KMS-11 (cell line): ENCODE measurements at regions not wholly inside any gene's neighbourhood (a gene's known extent, or its start where the extent isn't known, plus 50 kb on each side); places are given as distances from the start of the nearest gene placed in this dataset.

Source experiments
- H2AFZ ChIP-seq: fragments of 200-600 bp; sonication (generic); 2 replicates; pipeline ENCODE4 v1.6.1; 2016; ENCODE audit warnings: antibody characterized with exemption, mixed run types, low read depth
- H3K27ac ChIP-seq: fragments of 200-600 bp; sonication (generic); 2 replicates; pipeline ENCODE4 v1.6.1; 2016; ENCODE audit warnings: mild to moderate bottlenecking, mixed run types
- H3K27me3 ChIP-seq: fragments of 200-600 bp; sonication (generic); 2 replicates; pipeline ENCODE4 v1.6.1; 2017; ENCODE audit warnings: mild to moderate bottlenecking, low read depth, mixed run types, moderate library complexity; ENCODE audit not compliant: insufficient read depth
- H3K36me3 ChIP-seq: fragments of 200-600 bp; sonication (generic); 2 replicates; pipeline ENCODE4 v1.6.1; 2017; ENCODE audit warnings: mild to moderate bottlenecking, mixed run types; ENCODE audit not compliant: insufficient read depth
- H3K4me1 ChIP-seq: fragments of 200-600 bp; sonication (generic); 2 replicates; pipeline ENCODE4 v1.6.1; 2016; ENCODE audit warnings: mild to moderate bottlenecking, low read depth, mixed run types; ENCODE audit not compliant: poor library complexity, severe bottlenecking
- H3K4me2 ChIP-seq: fragments of 200-600 bp; sonication (generic); 2 replicates; pipeline ENCODE4 v1.7.0; 2016; ENCODE audit warnings: mild to moderate bottlenecking, mixed run types
- H3K4me3 ChIP-seq: fragments of 200-600 bp; sonication (generic); IDR thresholded peaks from 2 replicates; pipeline ENCODE4 v1.6.1; 2017; ENCODE audit warnings: low read depth, low read length, mixed read lengths; ENCODE audit not compliant: insufficient read depth
- H3K79me2 ChIP-seq: fragments of 200-600 bp; sonication (generic); 2 replicates; pipeline ENCODE4 v1.6.1; 2016; ENCODE audit warnings: low read depth, mixed run types; ENCODE audit not compliant: insufficient read depth
- H3K9ac ChIP-seq: fragments of 200-600 bp; sonication (generic); 2 replicates; pipeline ENCODE4 v1.6.1; 2016; ENCODE audit warnings: mild to moderate bottlenecking, mixed run types
- H4K20me1 ChIP-seq: fragments of 200-600 bp; sonication (generic); 2 replicates; pipeline ENCODE4 v1.6.1; 2016; ENCODE audit warnings: mild to moderate bottlenecking, mixed run types; ENCODE audit not compliant: insufficient read depth
- TF ChIP-seq, protein P1 (sequence below): fragments of 200-600 bp; sonication (generic); conservative IDR thresholded peaks from 2 replicates; pipeline ENCODE4 v1.6.1; 2017; ENCODE audit warnings: low read depth, mild to moderate bottlenecking, antibody characterized with exemption, low read length, moderate library complexity, mixed read lengths

DNA sequence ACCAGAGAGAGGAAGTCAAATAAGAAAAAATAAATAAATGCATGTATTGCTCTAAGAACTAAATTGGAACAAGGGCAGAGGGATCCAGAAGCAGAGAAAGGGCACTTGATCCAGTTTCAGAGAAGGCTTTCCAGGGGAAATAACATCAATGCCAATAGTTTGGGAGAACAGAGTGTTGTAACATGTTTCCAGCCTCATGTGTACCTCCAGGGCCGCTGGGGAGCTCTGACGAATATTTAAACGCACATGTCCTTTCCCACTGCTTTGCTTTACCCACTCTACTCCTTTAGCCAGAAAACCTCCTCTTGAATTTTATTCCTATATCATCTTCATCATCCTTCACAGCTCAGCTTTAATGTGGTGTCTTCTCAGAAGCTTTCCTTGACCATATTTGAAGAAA, 233.7 kb downstream of the ENC1 start:
- Histone ChIP-seq H3K27me3 (no peaks in the 10 kb centered on the region), H3K4me1 (no peaks in the 10 kb centered on the region), H2AFZ (no peak overlapping the region), H3K79me2 (no peaks in the 10 kb centered on the region), H3K4me2 (no peak overlapping the region), H4K20me1 (no peaks in the 10 kb centered on the region), H3K9ac (no peak overlapping the region), H3K27ac (no peak overlapping the region), H3K36me3 (no peaks in the 10 kb centered on the region), H3K4me3 (no peak overlapping the region)
- TF ChIP-seq, protein P1, sequence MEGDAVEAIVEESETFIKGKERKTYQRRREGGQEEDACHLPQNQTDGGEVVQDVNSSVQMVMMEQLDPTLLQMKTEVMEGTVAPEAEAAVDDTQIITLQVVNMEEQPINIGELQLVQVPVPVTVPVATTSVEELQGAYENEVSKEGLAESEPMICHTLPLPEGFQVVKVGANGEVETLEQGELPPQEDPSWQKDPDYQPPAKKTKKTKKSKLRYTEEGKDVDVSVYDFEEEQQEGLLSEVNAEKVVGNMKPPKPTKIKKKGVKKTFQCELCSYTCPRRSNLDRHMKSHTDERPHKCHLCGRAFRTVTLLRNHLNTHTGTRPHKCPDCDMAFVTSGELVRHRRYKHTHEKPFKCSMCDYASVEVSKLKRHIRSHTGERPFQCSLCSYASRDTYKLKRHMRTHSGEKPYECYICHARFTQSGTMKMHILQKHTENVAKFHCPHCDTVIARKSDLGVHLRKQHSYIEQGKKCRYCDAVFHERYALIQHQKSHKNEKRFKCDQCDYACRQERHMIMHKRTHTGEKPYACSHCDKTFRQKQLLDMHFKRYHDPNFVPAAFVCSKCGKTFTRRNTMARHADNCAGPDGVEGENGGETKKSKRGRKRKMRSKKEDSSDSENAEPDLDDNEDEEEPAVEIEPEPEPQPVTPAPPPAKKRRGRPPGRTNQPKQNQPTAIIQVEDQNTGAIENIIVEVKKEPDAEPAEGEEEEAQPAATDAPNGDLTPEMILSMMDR = no peak

DNA sequence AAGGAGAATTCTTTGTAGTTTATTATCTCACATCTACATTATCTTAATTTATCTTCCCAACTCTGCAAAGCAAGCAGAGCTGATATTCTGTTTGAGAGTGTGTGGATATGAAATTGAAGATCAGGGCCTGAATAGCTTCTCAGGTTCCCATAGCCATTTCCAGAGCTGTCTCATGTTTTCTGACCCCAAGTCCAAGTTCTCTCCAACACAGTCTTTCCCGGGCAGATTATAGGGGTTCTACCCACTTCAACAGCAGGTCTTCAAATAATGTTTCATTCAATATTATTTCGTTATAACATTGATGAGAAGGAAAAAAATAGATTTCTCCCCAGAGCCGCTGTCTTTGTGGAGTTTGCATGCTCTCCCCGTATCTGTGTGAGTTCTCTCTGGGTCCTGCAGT, 234.9 kb downstream of the ENC1 start:
- Histone ChIP-seq H3K9ac (no peak overlapping the region), H4K20me1 (no peaks in the 10 kb centered on the region), H3K36me3 (no peaks in the 10 kb centered on the region), H3K4me3 (no peak overlapping the region), H3K4me2 (no peak overlapping the region), H3K27me3 (no peaks in the 10 kb centered on the region), H3K79me2 (no peaks in the 10 kb centered on the region), H3K4me1 (no peaks in the 10 kb centered on the region), H3K27ac (no peak overlapping the region), H2AFZ (no peak overlapping the region)
- TF ChIP-seq, protein P1 = no peak

DNA sequence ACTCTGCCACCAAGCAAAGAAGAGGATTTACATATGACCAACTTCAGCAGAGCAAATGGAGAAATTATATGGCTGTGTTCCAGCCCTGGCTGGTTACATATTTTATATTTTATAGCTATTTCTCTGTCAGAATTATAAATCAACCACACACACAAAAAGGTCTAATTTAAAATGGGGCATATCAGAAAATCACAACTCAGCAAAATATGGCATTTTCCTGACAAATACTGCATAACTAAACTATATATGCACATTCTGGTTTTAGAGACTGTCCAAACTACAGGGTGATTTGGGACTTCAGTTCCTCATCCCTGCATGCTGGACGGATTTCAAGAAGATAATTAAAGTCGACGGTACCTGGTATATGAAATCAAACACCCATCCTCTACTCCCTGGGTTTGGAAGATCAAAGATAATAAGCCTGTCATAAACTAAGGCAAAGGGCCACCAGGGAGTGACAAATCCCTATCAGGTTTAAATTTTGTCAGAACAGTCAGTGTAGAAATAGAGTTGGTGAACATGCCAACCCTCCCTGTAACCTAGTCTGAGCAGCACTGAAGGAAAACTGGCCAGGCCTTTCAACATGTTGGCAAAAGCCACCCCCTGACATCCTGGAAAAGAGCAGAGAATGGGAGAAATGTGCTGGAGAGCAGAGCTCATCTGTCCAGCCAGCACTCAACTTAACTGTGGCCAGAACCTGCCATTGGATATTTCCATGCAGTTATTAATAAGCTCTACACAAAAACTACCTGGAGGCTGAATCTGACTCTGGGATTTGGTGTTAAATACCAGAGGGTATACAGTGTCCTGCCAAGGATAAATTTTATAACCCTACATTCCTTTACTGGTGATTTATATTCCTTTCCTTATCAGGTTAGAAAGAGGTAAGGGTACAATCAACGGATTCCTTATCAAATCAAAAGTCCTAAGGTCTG, 235.7 kb downstream of the ENC1 start:
- no peak overlapping the region for H3K4me2 ChIP-seq
- peaks cover 4% of the 10 kb centered on the region for H3K4me1 ChIP-seq
- H3K27me3 ChIP-seq = no peaks in the 10 kb centered on the region
- H3K79me2 ChIP-seq = no peaks in the 10 kb centered on the region
- H2AFZ ChIP-seq = no peak overlapping the region
- no peak overlapping the region for H3K4me3 ChIP-seq
- TF ChIP-seq, protein P1 = no peak
- H4K20me1 ChIP-seq = no peaks in the 10 kb centered on the region
- no peaks in the 10 kb centered on the region for H3K36me3 ChIP-seq
- no peak overlapping the region for H3K9ac ChIP-seq
- no peak overlapping the region for H3K27ac ChIP-seq

DNA sequence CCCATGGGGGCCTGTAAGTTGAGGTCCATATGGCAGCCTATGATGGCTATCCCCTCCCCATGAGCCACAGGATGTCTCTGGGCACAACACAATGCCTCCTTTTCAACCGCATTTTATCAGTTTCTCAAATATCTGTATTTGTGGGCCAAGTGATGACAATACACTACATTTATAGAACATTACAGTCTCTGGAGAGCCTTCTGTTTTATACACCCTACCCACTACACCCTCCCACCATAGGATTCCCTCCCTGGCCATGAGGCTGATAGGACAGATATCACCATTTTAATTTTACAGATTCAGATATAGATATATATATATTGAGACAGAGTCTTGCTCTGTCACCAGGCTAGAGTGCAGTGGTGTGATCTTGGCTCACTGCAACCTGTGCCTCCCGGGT, 236.8 kb downstream of the ENC1 start:
- Histone ChIP-seq H3K9ac (no peak overlapping the region), H3K4me3 (no peak overlapping the region), H3K27ac (no peak overlapping the region), H3K79me2 (no peaks in the 10 kb centered on the region), H3K4me2 (no peak overlapping the region), H3K36me3 (no peaks in the 10 kb centered on the region), H3K27me3 (no peaks in the 10 kb centered on the region), H2AFZ (no peak overlapping the region), H4K20me1 (no peaks in the 10 kb centered on the region), H3K4me1 (peaks cover 4% of the 10 kb centered on the region)
- TF ChIP-seq, protein P1 = no peak
